Breast epithelium (tissue), 3 donors: ENCODE measurements at regions not wholly inside any gene's neighbourhood (a gene's known extent, or its start where the extent isn't known, plus 50 kb on each side); places are given as distances from the start of the nearest gene placed in this dataset.

Source experiments
- POLR2A ChIP-seq: fragments of 450-650 bp; IDR thresholded peaks from one replicate; pipeline ENCODE4 v1.6.1; 2016; ENCODE audit warnings: antibody characterized with exemption, mild to moderate bottlenecking, moderate library complexity
- POLR2AphosphoS5 ChIP-seq, 3 donors: sonication (generic); formaldehyde crosslinking; IDR thresholded peaks; one replicate each; pipeline ENCODE4 v1.6.1; 2017; ENCODE audit warnings: antibody characterized with exemption in 3 of 3
- TF ChIP-seq, protein P1 (sequence below), 3 donors: fragments of 450-650 bp; IDR thresholded peaks; one replicate each; pipeline ENCODE4 v1.5.1; 2016 to 2017; ENCODE audit warnings: antibody characterized with exemption in 3 of 3, mild to moderate bottlenecking in 3 of 3, moderate library complexity in 3 of 3

DNA sequence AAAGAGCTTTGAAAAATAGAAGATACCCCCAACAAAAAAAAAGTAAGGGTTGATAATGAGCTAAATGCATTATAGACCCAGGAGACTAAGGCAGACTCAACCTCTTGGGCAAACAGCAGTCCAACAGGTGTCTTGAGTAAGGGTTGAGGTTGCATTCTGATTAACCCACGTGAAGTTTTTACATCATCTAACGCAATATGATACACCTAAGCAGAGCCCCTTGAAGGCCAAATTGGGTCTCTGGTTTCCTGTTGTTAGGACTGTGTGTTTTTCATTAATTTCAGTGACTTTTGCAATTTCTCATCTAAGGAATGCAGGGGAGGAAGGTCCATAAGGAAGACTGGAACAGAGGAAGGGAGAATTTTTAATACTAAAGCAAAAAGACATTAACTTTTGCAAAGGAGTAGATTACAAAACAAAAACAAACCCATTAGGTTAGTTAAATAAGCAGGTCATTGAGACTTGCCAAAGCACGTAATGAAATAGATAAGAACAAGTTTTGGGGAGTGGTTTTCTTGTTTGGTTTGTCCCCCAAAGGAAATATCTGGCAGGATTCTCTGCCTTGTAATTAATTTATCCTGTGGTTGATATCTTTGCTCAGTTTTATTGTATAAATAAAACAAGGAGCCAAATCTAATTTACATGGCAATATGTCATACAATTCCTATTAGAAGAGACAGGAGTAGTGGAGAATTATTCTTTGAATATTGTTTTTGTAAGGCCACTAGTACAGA lies 244.3 kb downstream of the ETAA1 start:
- TF ChIP-seq POLR2AphosphoS5 (IDR thresholded peaks at IDR 0.05) (no peak), POLR2A (no peak)
- TF ChIP-seq, protein P1, sequence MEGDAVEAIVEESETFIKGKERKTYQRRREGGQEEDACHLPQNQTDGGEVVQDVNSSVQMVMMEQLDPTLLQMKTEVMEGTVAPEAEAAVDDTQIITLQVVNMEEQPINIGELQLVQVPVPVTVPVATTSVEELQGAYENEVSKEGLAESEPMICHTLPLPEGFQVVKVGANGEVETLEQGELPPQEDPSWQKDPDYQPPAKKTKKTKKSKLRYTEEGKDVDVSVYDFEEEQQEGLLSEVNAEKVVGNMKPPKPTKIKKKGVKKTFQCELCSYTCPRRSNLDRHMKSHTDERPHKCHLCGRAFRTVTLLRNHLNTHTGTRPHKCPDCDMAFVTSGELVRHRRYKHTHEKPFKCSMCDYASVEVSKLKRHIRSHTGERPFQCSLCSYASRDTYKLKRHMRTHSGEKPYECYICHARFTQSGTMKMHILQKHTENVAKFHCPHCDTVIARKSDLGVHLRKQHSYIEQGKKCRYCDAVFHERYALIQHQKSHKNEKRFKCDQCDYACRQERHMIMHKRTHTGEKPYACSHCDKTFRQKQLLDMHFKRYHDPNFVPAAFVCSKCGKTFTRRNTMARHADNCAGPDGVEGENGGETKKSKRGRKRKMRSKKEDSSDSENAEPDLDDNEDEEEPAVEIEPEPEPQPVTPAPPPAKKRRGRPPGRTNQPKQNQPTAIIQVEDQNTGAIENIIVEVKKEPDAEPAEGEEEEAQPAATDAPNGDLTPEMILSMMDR (IDR thresholded peaks at IDR 0.05), result no peak
